DMS153 treated with DMSO at 0.1 percent for 48 hours (cell line): ENCODE measurements at regions not wholly inside any gene's neighbourhood (a gene's known extent, or its start where the extent isn't known, plus 50 kb on each side); places are given as distances from the start of the nearest gene placed in this dataset.
"Not testable (repeated sequence)": the region's sequence is repeated elsewhere in the genome, so short reads cannot be mapped to it uniquely, and the experiment has no call there.

Source experiments
- DNase-seq: peaks from one replicate; lab custom pipeline; 2025; ENCODE audit not compliant: unreplicated experiment; lab: John Stamatoyannopoulos, UW

DNA sequence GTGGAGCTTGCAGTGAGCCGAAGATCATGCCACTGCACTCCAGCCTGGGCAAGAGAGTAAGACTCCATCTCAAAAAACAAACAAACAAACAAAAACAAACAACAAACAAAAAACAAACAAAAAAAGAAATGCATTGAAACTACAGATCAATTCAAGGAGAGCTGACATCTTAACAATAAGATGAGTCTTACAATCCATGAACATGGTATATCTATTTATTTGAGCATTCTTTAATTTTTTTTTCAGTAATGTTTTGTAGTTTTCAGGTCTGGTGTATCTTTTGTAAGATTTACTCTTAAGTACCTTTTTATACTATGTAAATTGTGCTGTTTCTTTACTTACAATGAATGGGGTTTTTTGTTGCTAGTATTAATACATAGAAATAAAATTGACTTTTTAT is 140.1 kb upstream of the DAPK1 start:
- no peak for DNase-seq

DNA sequence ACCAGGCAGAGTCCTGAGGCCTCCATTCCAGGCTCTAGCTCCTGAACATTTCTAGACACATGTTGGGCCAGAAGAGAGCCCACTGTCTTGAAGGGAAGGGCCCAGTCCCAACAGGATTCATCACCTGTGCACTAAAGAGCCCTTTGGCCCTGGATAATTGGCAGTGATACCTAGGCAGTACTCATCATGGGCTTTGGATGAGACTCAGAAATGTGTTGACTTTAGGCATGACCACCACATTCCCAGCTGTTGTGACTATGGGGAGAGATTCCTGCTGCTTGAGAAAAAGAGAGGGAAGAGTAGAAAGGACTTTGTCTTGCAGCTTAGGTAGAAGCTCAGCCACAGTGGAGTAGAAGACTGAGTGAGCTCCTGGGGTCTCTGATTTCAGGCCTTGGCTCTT is 138.4 kb upstream of the DAPK1 start:
- no peak for DNase-seq

- no peak for DNase-seq
Measured at GRCh38 chr9:87359958-87360601, 137.6 kb upstream of the DAPK1 start.

DNA sequence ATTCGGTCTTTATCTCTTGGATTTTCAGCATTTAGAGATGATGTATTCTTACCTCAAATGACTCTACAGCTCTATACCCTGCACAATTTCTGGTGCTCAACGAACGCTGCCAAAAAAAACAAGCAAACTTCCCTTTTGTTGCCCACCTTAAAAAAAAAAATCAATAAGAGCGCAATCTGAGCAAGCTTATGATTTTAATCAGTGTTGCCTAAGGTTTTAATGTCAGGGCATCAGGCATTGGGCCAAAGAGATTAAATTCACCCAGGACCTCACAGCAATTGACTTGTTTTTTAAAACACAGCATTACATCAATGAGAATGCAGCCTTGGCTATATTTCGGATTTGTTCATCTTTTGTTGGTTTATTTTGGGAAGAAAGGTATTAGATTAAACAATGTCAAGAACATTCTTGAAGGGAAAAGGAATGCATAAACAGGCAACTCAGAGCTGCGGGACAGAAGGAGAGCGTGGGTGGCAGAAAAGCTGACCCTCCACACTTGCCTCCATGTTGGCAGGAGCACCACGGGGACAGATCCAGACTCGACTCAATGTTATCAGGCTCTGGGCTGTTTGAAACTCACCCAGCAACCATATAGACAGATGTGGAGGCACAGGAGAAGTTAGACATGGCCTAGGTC is 127.5 kb upstream of the DAPK1 start:
- no peak for DNase-seq

- no peak for DNase-seq
Measured at GRCh38 chr9:87371795-87372355, 125.8 kb upstream of the DAPK1 start.

- DNase-seq = no peak
Measured at GRCh38 chr9:87372356-87372851, 125.3 kb upstream of the DAPK1 start.

DNA sequence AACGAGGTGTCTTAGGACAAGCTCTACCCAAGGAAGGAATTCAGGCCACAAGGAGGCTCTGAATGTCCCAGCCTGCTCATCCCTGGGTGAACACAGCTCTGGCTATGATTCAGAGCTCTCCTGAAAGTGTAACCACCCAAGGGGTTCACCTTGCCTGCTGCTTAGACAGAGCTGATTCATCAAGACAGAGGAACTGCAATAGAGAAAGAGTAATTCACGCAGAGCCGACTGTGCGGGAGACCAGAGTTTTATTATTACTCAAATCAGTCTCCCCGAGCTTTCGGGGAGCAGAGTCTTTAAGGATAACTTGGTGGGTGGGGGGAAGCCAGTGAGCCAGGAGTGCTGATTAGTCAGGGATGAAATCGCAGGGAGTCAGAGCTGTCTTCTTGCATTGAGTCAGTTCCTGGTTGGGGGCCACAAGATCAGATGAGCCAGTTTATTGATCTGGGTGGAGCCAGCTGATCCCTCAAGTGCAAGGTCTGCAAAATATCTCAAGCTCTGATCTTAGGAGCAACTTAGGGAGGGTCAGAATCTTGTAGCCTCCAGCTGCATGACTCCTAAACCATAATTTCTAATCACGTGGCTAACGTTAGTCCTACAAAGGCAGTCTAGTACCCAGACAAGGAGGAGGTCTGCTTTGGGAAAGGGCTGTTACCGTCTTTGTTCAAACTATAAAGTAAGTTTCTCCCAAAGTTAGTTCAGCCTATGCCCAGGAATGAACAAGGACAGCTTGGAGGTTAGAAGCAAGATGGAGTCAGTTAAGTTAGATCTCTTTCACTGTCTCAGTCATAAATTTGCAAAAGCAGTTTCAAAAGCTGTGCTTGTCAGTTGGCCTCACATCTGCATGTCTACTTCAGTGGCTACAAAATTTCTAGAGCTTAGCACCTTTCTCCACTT is 123.4 kb upstream of the DAPK1 start:
- DNase-seq = not testable (repeated sequence)

DNA sequence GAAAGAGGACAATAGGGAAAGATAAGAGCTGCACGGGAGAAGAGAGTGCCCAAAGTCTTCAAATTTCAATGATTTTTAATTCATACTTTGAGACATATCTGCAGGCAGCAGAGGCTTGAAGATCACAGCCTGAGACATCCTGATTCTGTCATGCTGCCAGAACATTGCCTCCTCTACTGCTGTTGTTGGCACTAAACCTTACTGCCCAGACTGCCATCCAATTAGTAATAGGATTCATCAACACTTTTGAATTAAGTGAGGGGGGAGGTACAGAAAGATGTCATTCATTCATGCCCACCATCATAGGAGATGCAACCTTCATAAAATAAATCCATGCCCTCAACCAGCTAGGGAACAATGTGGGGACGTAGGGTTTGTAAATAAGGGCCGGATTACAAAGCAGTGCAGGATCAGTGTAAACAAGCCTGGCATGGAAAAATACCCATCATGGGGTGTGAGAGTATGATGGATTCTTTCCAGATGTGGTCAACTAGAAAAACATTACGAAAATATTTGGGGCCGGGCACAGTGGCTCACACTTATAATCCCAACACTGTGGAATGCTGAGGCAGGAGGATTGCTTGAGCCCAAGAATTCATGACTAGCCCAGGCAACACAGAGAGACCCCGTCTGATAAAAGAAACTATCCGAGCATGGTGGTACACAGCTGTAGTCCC is 122.1 kb upstream of the DAPK1 start:
- no peak for DNase-seq

GRCh38 chr9:87378676-87379075 is 119.0 kb upstream of the DAPK1 start:
- no peak for DNase-seq

DNA sequence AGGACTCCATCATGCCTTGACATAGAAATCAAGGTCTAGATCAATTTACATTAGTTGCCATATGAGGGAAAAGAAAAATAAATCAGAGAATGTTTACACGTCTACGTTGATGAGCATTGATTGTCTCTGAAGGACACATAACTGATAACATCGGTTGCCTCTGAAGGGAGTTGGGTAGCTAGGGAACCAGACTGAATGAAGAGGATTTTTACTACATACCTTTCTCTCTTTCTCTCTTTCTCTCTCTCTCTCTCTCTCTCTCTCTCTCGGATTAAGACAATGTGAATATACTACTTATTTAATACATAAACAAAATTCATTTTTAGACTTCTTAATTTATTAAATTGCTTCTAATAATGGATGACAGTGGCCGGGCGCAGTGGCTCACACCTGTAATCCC is 118.4 kb upstream of the DAPK1 start:
- no peak for DNase-seq

DNA sequence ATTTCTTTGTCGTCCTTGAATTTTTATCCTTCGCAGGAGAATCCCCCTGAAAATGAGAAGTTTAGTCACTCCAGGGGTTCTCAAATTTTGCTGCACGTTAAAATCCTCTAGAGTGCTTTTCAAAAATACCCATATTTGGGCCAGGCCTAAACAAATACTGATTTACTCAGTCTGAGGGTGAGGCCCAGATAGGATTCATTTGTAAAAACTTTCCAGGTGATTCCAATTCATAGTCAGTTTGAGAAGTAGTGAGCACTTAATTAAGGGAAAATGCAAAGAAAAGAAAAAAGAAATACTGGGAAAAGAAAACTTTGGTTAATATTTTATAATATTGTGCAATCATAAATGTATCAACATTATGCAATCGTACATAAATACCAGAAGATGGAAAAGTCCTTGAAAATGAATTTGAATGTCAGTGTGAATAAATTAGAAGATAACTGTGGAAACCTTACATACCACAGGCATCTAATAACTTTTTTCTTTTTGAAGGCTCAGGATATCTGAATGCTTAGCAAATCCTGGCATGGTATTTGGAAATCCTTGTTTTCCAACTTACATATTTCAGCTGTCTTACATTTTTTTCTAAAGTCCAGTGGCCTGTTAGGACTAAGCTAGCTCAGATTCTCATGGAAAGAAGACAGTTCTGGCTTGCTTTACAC is 116.5 kb upstream of the DAPK1 start:
- no peak for DNase-seq

DNA sequence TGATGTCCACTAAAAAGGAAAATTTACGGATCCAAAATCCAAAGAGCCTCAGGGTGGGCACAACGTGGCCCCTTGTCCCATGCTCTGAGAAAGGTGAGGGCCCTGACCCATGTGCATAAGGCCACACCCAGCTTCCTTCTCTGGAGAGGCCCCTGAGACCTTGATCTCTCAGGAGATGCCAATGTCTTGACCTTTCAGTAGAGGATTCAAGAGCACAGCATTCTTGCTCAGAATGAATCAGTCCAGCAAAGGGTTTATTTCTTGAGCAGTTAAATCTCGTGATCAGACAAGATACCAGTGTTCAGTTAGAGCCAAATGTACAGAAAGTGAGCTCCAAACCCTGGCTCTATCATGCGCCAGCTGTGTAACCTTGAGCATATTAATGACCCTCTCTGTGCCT is 115.9 kb upstream of the DAPK1 start:
- no peak for DNase-seq

- DNase-seq = no peak
Measured at GRCh38 chr9:87382900-87383299, 114.8 kb upstream of the DAPK1 start.

DNA sequence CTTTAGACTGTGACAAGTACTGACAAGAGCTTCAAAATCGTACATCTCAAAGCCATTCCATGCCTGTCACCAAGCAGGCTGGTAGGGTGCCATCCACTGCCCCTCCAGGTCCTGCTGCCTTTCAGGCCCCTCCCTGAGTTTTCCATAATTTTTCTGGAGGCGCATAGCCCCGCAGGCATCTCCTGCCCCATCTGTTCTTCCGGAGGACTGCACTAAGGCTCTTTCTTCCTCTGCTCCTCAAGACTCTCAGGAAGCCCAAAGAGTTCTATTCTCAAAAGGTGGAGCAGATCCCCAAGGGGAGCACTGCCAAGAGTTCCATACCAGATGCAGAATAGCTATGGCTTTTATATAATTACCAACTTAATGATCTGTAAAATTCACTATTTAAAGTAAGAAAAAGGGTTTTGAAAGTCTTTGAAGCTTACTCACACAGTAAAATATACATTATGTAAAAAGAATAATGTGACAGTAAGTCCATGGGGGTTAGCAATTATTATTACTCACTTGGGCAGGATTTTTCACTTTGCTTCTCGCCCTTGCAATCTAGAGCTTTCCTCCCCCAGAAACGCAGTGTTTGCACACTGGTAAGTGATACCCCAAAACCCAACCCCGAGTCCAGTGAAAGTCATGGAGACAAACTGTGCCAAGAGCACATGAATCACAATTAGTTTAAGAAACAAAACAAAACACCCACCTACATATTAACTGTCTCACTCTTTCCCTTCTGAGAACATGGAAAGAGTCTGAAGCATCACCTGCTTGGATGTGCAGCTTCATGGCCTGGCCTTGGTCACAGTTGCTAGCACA is 114.1 kb upstream of the DAPK1 start:
- DNase-seq = no peak

DNA sequence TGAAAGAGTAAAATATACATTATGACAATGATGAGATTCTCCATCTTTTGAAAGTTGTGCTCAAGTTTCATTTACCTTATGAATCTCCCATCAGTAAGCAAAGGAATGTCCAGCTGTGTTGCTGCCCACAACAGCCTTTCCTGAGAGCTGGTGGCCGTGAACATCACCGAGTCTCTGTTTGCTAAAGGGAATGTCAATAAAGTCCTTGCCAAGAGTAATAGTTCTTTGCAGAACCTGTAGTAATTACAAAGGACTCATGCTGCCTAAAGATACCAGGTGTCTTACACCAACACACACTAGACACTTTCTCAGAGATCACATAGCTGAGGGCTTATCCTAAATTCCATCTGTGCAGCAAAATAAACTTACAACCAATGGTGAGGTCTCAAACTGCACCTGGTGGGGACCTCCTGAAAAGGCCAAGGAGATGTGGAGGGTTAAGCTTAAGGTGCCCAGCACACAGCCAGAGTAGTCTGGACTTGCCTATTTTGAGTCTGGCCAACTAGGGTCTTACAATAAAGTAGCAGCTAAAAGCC is 111.1 kb upstream of the DAPK1 start:
- DNase-seq = no peak

GRCh38 chr9:87387351-87388011 is 110.2 kb upstream of the DAPK1 start:
- no peak for DNase-seq

- DNase-seq = not testable (repeated sequence)
Measured at GRCh38 chr9:87388708-87389107, 109.0 kb upstream of the DAPK1 start.

- DNase-seq = no peak
Measured at GRCh38 chr9:87389936-87390335, 107.7 kb upstream of the DAPK1 start.

DNA sequence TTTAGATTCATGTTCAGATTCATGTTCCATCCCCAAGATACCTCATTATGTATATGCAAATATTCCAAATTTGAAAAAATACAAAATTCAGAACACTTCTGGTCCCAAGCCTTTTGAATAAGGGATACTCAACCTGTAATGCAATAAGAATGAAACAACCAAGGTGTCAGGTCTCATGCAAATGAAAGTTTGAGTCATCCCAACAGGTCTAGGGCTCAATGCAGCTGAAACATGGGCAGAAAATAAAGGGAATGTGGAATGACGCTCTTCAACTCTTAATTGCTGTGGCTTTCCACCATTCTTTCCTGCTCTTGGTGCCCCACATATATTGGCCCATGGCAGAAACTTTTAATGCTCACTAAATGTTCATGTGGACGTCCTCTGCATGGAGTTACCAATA is 107.3 kb upstream of the DAPK1 start:
- no peak for DNase-seq
